Stomach (tissue), 4 donors: ENCODE measurements at regions not wholly inside any gene's neighbourhood (a gene's known extent, or its start where the extent isn't known, plus 50 kb on each side); places are given as distances from the start of the nearest gene placed in this dataset.

Experiments
- EP300 ChIP-seq: sonication (generic); formaldehyde crosslinking; IDR thresholded peaks from one replicate; pipeline ENCODE4 v1.6.1; 2017; ENCODE audit warnings: antibody characterized with exemption
- POLR2AphosphoS5 ChIP-seq, 3 donors: sonication (generic); formaldehyde crosslinking; IDR thresholded peaks; one replicate each; pipeline ENCODE4 v1.6.1; 2016; ENCODE audit warnings: antibody characterized with exemption in 3 of 3
- TF ChIP-seq, protein P1 (sequence below), 7 experiments: fragments of 450-650 bp in 4 of 7; fragments of 200-600 bp in 3 of 7; sonication (generic) in 3 of 7; IDR thresholded peaks; one replicate each; pipeline ENCODE4 v1.5.1; 2016 to 2019; ENCODE audit warnings: antibody characterized with exemption in 7 of 7, control low read depth in 2 of 7, mild to moderate bottlenecking in 1 of 7

DNA sequence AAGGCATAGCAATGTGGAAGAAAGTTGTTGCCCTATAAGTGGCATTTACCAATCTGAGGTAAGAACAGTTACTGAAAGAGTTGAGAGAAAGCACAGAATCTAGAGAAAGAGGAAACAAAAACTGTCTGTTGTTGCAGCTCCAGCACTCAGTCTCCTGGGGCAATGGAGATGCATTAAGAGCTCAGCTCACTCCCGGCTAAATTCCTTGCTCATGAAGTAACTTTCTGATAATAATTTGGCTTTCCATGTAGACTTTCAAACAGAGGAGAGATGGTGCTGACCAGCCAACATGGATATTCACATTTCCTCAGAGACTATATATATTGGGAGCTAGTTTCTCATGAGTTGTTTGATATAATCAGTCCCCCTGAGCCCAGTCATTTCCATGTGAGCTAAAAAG is 135.3 kb downstream of the GDAP2 start:
- TF ChIP-seq, protein P1, sequence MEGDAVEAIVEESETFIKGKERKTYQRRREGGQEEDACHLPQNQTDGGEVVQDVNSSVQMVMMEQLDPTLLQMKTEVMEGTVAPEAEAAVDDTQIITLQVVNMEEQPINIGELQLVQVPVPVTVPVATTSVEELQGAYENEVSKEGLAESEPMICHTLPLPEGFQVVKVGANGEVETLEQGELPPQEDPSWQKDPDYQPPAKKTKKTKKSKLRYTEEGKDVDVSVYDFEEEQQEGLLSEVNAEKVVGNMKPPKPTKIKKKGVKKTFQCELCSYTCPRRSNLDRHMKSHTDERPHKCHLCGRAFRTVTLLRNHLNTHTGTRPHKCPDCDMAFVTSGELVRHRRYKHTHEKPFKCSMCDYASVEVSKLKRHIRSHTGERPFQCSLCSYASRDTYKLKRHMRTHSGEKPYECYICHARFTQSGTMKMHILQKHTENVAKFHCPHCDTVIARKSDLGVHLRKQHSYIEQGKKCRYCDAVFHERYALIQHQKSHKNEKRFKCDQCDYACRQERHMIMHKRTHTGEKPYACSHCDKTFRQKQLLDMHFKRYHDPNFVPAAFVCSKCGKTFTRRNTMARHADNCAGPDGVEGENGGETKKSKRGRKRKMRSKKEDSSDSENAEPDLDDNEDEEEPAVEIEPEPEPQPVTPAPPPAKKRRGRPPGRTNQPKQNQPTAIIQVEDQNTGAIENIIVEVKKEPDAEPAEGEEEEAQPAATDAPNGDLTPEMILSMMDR (IDR thresholded peaks at IDR 0.05), result no peak
- TF ChIP-seq POLR2AphosphoS5 (IDR thresholded peaks at IDR 0.05), result no peak
- no peak for TF ChIP-seq EP300
